Ascending aorta (tissue), 2 donors: ENCODE measurements at regions not wholly inside any gene's neighbourhood (a gene's known extent, or its start where the extent isn't known, plus 50 kb on each side); places are given as distances from the start of the nearest gene placed in this dataset.

Experiments
- DNase-seq, 2 donors: peaks; one replicate each; pipeline ENCODE4 v3.0.0-alpha.2; 2019; ENCODE audit warnings: low spot score in 2 of 2
- H3K27ac ChIP-seq, 2 donors: fragments of 200-600 bp; sonication (generic); one replicate each; pipeline ENCODE4 v1.5.1; 2016 to 2017; ENCODE audit warnings: mild to moderate bottlenecking in 1 of 2
- H3K27me3 ChIP-seq: fragments of 200-600 bp; sonication (generic); one replicate; pipeline ENCODE4 v1.5.1; 2017
- H3K36me3 ChIP-seq, 2 donors: fragments of 200-600 bp; sonication (generic); one replicate each; pipeline ENCODE4 v1.5.1; 2016
- H3K4me1 ChIP-seq, 2 donors: fragments of 200-600 bp; sonication (generic); one replicate each; pipeline ENCODE4 v1.5.1; 2016 to 2017; ENCODE audit warnings: mild to moderate bottlenecking in 1 of 2
- H3K4me3 ChIP-seq, 2 donors: fragments of 200-600 bp; sonication (generic); one replicate each; pipeline ENCODE4 v1.5.1; 2016 to 2017; ENCODE audit warnings: mild to moderate bottlenecking in 1 of 2
- H3K9me3 ChIP-seq, 2 donors: fragments of 200-600 bp; sonication (generic); one replicate each; pipeline ENCODE4 v1.5.1; 2016
- intact Hi-C: fragments of 100-400 bp; cut with DNase I; formaldehyde crosslinking; loops from one replicate; pipeline ENCODE4 v1.15.1; 2023
- TF ChIP-seq, protein P1 (sequence below), 3 experiments: fragments of 200-600 bp in 2 of 3; fragments of 450-650 bp in 1 of 3; sonication (generic) in 2 of 3; IDR thresholded peaks; one replicate each; pipeline ENCODE4 v1.5.1; 2016 to 2019; ENCODE audit warnings: antibody characterized with exemption in 3 of 3, mild to moderate bottlenecking in 1 of 3, moderate library complexity in 1 of 3

GRCh38 chr14:65279958-65280357 is 132.6 kb upstream of the FUT8 start:
- Histone ChIP-seq H3K4me3 (no peak overlapping the region), H3K36me3 (no peaks in the 10 kb centered on the region), H3K4me1 (no peaks in the 10 kb centered on the region), H3K27ac (no peak overlapping the region), H3K9me3 (peaks cover 0 to 5% of the 10 kb centered on the region in 2 donors), H3K27me3 (no peaks in the 10 kb centered on the region)
- TF ChIP-seq, protein P1, sequence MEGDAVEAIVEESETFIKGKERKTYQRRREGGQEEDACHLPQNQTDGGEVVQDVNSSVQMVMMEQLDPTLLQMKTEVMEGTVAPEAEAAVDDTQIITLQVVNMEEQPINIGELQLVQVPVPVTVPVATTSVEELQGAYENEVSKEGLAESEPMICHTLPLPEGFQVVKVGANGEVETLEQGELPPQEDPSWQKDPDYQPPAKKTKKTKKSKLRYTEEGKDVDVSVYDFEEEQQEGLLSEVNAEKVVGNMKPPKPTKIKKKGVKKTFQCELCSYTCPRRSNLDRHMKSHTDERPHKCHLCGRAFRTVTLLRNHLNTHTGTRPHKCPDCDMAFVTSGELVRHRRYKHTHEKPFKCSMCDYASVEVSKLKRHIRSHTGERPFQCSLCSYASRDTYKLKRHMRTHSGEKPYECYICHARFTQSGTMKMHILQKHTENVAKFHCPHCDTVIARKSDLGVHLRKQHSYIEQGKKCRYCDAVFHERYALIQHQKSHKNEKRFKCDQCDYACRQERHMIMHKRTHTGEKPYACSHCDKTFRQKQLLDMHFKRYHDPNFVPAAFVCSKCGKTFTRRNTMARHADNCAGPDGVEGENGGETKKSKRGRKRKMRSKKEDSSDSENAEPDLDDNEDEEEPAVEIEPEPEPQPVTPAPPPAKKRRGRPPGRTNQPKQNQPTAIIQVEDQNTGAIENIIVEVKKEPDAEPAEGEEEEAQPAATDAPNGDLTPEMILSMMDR (IDR thresholded peaks at IDR 0.05), result no peak
- DNase-seq, result no peak
- intact Hi-C loops, result no loop called here

DNA sequence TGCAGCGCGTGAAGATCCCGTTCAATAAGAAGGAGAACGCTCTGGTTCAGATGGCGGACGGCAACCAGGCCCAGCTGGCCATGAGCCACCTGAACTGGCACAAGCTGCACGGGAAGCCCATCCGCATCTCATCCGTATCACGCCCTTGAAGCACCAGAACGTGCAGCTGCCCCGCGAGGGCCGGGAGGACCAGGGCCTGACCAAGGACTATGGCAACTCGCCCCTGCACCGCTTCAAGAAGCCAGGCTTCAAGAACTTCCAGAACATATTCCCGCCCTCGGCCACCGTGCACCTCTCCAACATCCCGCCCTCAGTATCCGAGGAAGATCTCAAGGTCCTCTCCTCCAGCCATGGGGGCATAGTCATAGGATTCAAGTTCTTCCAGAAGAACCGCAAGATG is 131.9 kb upstream of the FUT8 start:
- Histone ChIP-seq H3K27me3 (no peaks in the 10 kb centered on the region), H3K4me1 (no peaks in the 10 kb centered on the region), H3K9me3 (peaks cover 0 to 5% of the 10 kb centered on the region in 2 donors), H3K36me3 (no peaks in the 10 kb centered on the region), H3K27ac (no peak overlapping the region), H3K4me3 (no peak overlapping the region)
- DNase-seq, result no peak
- TF ChIP-seq, protein P1 (IDR thresholded peaks at IDR 0.05), result no peak
- intact Hi-C loops, result no loop called here

GRCh38 chr14:65281991-65282895 is 130.3 kb upstream of the FUT8 start:
- TF ChIP-seq, protein P1 (IDR thresholded peaks at IDR 0.05), result no peak
- Histone ChIP-seq H3K36me3 (no peaks in the 10 kb centered on the region), H3K4me3 (peak overlapping the region in 1 of 2 donors; percentile 44), H3K9me3 (peaks cover 0 to 5% of the 10 kb centered on the region in 2 donors), H3K27me3 (no peaks in the 10 kb centered on the region), H3K4me1 (no peaks in the 10 kb centered on the region), H3K27ac (no peak overlapping the region)
- DNase-seq, result no peak
- intact Hi-C loops, result no loop called here

DNA sequence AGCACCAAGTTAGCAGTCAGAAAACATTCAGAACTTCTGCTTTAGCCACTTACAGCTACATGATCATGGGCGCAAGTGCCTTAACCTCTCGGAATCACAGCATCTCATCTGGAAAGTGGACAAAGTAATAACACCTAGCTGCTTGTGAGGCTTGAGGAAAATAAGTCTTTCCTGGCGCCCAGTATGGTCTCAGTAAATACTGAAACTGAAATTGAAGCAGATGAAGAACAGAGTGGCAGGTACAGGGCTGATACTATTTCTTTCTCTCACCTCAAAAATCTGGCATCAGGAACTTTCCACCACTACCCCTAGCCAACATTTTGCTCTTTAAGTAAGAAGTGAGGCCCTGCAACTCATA is 129.7 kb upstream of the FUT8 start:
- Histone ChIP-seq H3K36me3 (no peaks in the 10 kb centered on the region), H3K4me1 (no peaks in the 10 kb centered on the region), H3K27ac (no peak overlapping the region), H3K27me3 (no peaks in the 10 kb centered on the region), H3K9me3 (peaks cover 0 to 5% of the 10 kb centered on the region in 2 donors), H3K4me3 (peak overlapping the region in 1 of 2 donors; percentile 44)
- TF ChIP-seq, protein P1 (IDR thresholded peaks at IDR 0.05), result no peak
- no peak for DNase-seq
- intact Hi-C loops, result no loop called here

DNA sequence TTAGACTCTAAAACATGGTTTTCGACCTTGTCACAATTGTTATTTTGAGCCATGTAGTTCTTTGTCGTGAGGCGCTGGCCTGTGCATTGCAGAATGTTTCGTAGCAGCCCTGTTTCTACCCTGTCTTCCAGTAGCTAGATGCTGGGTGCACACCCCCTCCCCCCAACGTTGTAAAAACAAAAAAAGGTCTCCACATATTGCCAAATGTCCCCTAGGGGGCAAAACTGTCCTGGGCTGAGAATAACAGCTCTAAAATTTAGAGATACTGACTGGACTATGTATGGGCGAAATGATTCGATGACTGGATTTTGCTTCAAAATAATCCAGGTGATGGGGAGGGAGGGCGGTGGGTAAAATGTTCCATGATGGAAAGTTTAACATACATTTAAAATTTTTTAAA is 126.1 kb upstream of the FUT8 start:
- no peaks in the 10 kb centered on the region for H3K4me1 ChIP-seq
- no peak overlapping the region for H3K4me3 ChIP-seq
- TF ChIP-seq, protein P1 (IDR thresholded peaks at IDR 0.05), result no peak
- no peaks in the 10 kb centered on the region for H3K27me3 ChIP-seq
- no peak overlapping the region for H3K27ac ChIP-seq
- H3K9me3 ChIP-seq, result no peaks in the 10 kb centered on the region
- H3K36me3 ChIP-seq, result no peaks in the 10 kb centered on the region
- intact Hi-C loops, result no loop called here
- DNase-seq, result no peak
